ENCODE measurements at regions not wholly inside any gene's neighbourhood (a gene's known extent, or its start where the extent isn't known, plus 50 kb on each side); places are given as distances from the start of the nearest gene placed in this dataset.

GRCh38 chr4:123266221-123266620 lies 130.4 kb upstream of the SPRY1 start:
- DNase-seq (ENCODE audit: low spot score) = no peak

GRCh38 chr4:123278755-123279154 lies 117.8 kb upstream of the SPRY1 start:
- DNase-seq (ENCODE audit: low spot score) = no peak

- DNase-seq (ENCODE audit: low spot score) = no peak
Measured at GRCh38 chr4:123283371-123283895, 113.2 kb upstream of the SPRY1 start.

GRCh38 chr4:123284168-123284567 lies 112.4 kb upstream of the SPRY1 start:
- DNase-seq (ENCODE audit: low spot score) = no peak

GRCh38 chr4:123286903-123287466 lies 109.6 kb upstream of the SPRY1 start:
- DNase-seq (ENCODE audit: low spot score) = no peak

- no peak for DNase-seq (ENCODE audit: low spot score)
Measured at GRCh38 chr4:123288309-123289025, 108.1 kb upstream of the SPRY1 start.

GRCh38 chr4:123291329-123291728 lies 105.3 kb upstream of the SPRY1 start:
- DNase-seq (ENCODE audit: low spot score) = no peak

- DNase-seq (ENCODE audit: low spot score) = no peak
Measured at GRCh38 chr4:123297836-123298235, 98.8 kb upstream of the SPRY1 start.

GRCh38 chr4:123298261-123298660 lies 98.3 kb upstream of the SPRY1 start:
- no peak for DNase-seq (ENCODE audit: low spot score)

- DNase-seq (ENCODE audit: low spot score) = no peak
Measured at GRCh38 chr4:123298801-123299200, 97.8 kb upstream of the SPRY1 start.

GRCh38 chr4:123299212-123299691 lies 97.3 kb upstream of the SPRY1 start:
- DNase-seq (ENCODE audit: low spot score) = peak; percentile 53

- no peak for DNase-seq (ENCODE audit: low spot score)
Measured at GRCh38 chr4:123300222-123301039, 96.2 kb upstream of the SPRY1 start.

GRCh38 chr4:123301923-123302322 lies 94.7 kb upstream of the SPRY1 start:
- no peak for DNase-seq (ENCODE audit: low spot score)

- DNase-seq (ENCODE audit: low spot score) = no peak
Measured at GRCh38 chr4:123304151-123304964, 92.2 kb upstream of the SPRY1 start.

GRCh38 chr4:123305736-123306135 lies 90.9 kb upstream of the SPRY1 start:
- DNase-seq (ENCODE audit: low spot score) = no peak

- no peak for DNase-seq (ENCODE audit: low spot score)
Measured at GRCh38 chr4:123306769-123307168, 89.8 kb upstream of the SPRY1 start.

GRCh38 chr4:123308667-123309066 lies 87.9 kb upstream of the SPRY1 start:
- no peak for DNase-seq (ENCODE audit: low spot score)

GRCh38 chr4:123312116-123312515 lies 84.5 kb upstream of the SPRY1 start:
- no peak for DNase-seq (ENCODE audit: low spot score)

GRCh38 chr4:123312951-123313592 lies 83.5 kb upstream of the SPRY1 start:
- DNase-seq (ENCODE audit: low spot score) = no peak

GRCh38 chr4:123315617-123316016 lies 81.0 kb upstream of the SPRY1 start:
- DNase-seq (ENCODE audit: low spot score) = no peak

- DNase-seq (ENCODE audit: low spot score) = no peak
Measured at GRCh38 chr4:123317211-123317610, 79.4 kb upstream of the SPRY1 start.

Measured in AG08395 (cell line).